Testis (tissue), 2 donors: ENCODE measurements at regions not wholly inside any gene's neighbourhood (a gene's known extent, or its start where the extent isn't known, plus 50 kb on each side); places are given as distances from the start of the nearest gene placed in this dataset.
A peak's percentile ranks its signal among the peaks of the same experiment; 100 is the strongest.
"Not testable (repeated sequence)": the region's sequence is repeated elsewhere in the genome, so short reads cannot be mapped to it uniquely, and the experiment has no call there.

ENCODE experiments used
- DNase-seq: peaks from one replicate; pipeline ENCODE4 v3.0.0-alpha.2; 2019
- H3K27ac ChIP-seq, 2 donors: fragments of 200-600 bp; sonication (generic); one replicate each; pipeline ENCODE4 v1.5.1; 2019
- H3K27me3 ChIP-seq: fragments of 200-600 bp; sonication (generic); one replicate; pipeline ENCODE4 v1.5.1; 2019
- H3K36me3 ChIP-seq: fragments of 200-600 bp; sonication (generic); one replicate; pipeline ENCODE4 v1.5.1; 2017; ENCODE audit warnings: low read depth; ENCODE audit errors: missing control alignments
- H3K4me1 ChIP-seq: fragments of 200-600 bp; sonication (generic); one replicate; pipeline ENCODE4 v1.5.1; 2019
- H3K4me3 ChIP-seq, 2 donors: fragments of 200-600 bp; sonication (generic); one replicate each; pipeline ENCODE4 v1.5.1; 2017 to 2019
- H3K9me3 ChIP-seq: fragments of 200-600 bp; sonication (generic); one replicate; pipeline ENCODE4 v1.5.1; 2017
- CTCF ChIP-seq, 3 experiments: fragments of 450-650 bp in 2 of 3; fragments of 200-600 bp in 1 of 3; sonication (generic) in 1 of 3; IDR thresholded peaks; one replicate each; pipeline ENCODE4 v1.5.1; 2016 to 2019; ENCODE audit warnings: antibody characterized with exemption in 3 of 3, mild to moderate bottlenecking in 2 of 3, moderate library complexity in 1 of 3
- POLR2A ChIP-seq: fragments of 450-650 bp; IDR thresholded peaks from one replicate; pipeline ENCODE4 v1.6.1; 2017; ENCODE audit warnings: antibody characterized with exemption, mild to moderate bottlenecking, moderate library complexity
- WGBS, 2 donors: methylation state at CpG; one replicate each; pipeline ENCODE4 v1.1.5; 2018; 5-methylcytosine and 5-hydroxymethylcytosine counted together
- intact Hi-C: fragments of 100-400 bp; cut with DNase I; formaldehyde crosslinking; loops from one replicate; pipeline ENCODE4 v1.15.1; 2023; ENCODE audit warnings: low total_unique reads

GRCh38 chr12:65740506-65740872 lies 83.8 kb upstream of the HMGA2 start:
- H3K27ac ChIP-seq: no peak overlapping the region
- intact Hi-C loops: no loop called here
- WGBS, 2 donors: 4 to 9% methylated on average over 1 of the region's 1 CpG
- H3K27me3 ChIP-seq: no peaks in the 10 kb centered on the region
- peaks cover 7% of the 10 kb centered on the region for H3K4me1 ChIP-seq
- H3K4me3 ChIP-seq: peak overlapping the region; percentile 51 to 65
- no peak for TF ChIP-seq POLR2A
- no peak for TF ChIP-seq CTCF (IDR thresholded peaks at IDR 0.05)
- no peaks in the 10 kb centered on the region for H3K36me3 ChIP-seq
- DNase-seq: no peak
- H3K9me3 ChIP-seq: no peaks in the 10 kb centered on the region

DNA sequence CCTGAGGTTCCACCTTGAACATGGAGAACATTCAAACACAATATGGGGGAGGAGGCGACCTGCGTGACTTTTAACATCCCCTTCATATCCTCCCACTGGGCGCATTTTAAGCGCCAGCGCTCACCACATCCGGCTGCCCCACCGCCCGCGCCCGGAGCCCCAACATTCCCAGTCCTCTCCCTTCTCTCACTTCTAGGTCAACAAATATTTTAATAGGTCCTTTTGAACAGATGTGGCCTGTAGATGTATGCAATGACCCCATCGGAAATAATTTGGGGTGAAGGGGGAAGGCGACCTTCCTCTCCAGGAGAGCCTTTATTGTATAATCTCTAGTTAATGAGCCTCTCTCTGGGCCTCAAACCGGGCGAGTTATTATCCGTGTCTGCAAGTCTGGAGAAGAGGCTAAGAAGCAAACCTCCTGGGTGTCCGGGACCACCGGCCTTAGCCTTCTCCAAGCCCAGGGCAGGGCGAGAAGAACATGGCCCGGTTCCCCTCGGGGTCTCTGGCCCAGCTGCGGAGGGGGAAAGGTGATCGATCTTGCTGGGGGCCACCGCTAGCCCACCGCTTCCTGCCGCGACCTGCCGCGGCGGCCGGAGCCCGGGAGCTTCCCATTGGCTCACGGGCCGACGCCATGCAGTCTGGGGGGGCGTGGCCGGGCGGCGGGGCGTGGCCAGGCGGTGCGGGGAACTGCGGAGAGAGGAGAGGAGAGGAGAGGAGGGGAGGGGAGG lies 83.2 kb upstream of the HMGA2 start:
- peak; percentile 85 for DNase-seq
- Histone ChIP-seq H3K4me1 (peaks cover 7% of the 10 kb centered on the region), H3K27ac (no peak overlapping the region), H3K36me3 (no peaks in the 10 kb centered on the region), H3K4me3 (peak overlapping the region; percentile 51 to 65), H3K27me3 (no peaks in the 10 kb centered on the region), H3K9me3 (no peaks in the 10 kb centered on the region)
- intact Hi-C loops: no loop called here
- TF ChIP-seq CTCF (IDR thresholded peaks at IDR 0.05) (no peak), POLR2A (no peak)
- WGBS, 2 donors: 10 to 28% methylated on average over 15 to 37 of the region's 42 CpGs

- peak overlapping the region; percentile 51 to 65 for H3K4me3 ChIP-seq
- H3K27me3 ChIP-seq: no peaks in the 10 kb centered on the region
- DNase-seq: no peak
- intact Hi-C loops: no loop called here
- TF ChIP-seq CTCF (IDR thresholded peaks at IDR 0.05) (no peak), POLR2A (no peak)
- no peaks in the 10 kb centered on the region for H3K9me3 ChIP-seq
- H3K27ac ChIP-seq: no peak overlapping the region
- WGBS, 2 donors: 0% methylated on average over 3 to 34 of the region's 35 CpGs
- no peaks in the 10 kb centered on the region for H3K36me3 ChIP-seq
- peaks cover 7% of the 10 kb centered on the region for H3K4me1 ChIP-seq
Observed at GRCh38 chr12:65741656-65742017, 82.6 kb upstream of the HMGA2 start.

DNA sequence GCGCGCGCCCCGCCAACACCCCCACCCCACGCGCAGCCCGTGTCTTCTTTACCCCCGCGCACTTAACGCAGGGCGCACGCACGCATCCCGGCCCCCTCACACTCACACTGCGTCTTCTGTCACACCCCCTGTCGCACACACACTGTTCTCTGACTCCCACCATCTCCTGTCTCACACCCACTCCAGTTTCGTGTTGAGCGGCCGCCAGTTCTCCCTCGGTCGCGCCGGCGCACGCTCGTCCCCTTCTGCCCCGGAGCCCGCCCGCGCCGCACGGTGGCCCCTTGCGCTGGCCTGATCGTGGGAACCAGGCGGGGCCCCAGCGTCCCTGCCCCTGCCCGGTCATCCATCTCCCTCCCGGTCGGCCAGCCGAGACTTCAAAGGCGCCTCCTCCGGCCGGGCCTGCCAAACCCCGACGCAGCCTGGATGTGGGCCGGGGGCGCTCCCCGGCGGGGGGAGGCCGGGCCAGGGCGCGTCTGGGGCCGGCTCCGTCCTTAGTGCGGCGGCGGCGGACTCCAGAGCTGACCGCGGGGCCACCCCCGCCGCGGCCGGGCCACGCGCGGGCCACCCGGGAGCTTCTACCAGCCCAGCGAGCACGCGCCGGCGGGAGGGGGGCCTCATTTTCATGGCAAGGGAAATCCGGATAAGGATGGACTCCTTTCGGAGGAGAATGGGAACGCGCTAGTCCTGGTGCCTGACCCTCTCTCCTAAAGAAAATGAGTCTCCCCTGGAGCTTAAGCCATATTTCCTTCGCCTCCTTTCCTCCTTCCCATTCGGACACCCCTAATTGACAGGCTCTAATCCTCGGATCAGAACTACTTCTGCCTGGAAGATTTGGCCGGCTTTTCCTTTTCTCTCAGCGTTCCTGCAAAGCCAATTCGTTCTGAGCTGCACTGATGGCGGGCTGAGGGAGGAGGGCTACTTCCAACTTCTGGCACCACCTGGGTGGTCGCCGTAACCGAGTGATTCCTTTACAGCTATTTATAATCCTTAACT lies 82.0 kb upstream of the HMGA2 start:
- intact Hi-C loops: no loop called here
- Histone ChIP-seq H3K36me3 (no peaks in the 10 kb centered on the region), H3K4me3 (peak overlapping the region; percentile 51 to 65), H3K27me3 (no peaks in the 10 kb centered on the region), H3K27ac (no peak overlapping the region), H3K9me3 (no peaks in the 10 kb centered on the region), H3K4me1 (peaks cover 7% of the 10 kb centered on the region)
- TF ChIP-seq POLR2A: no peak
- no peak for TF ChIP-seq CTCF (IDR thresholded peaks at IDR 0.05)
- DNase-seq: no peak
- WGBS, 2 donors: 5% methylated on average over 35 to 82 of the region's 87 CpGs

GRCh38 chr12:65744236-65744840 lies 79.9 kb upstream of the HMGA2 start:
- peak overlapping the region in 1 of 2 donors; percentile 39 for H3K4me3 ChIP-seq
- H3K27ac ChIP-seq, DNase-seq, H3K27me3 ChIP-seq, H3K36me3 ChIP-seq, intact Hi-C loops, H3K4me1 ChIP-seq, H3K9me3 ChIP-seq: not testable (repeated sequence)
- WGBS, 2 donors: 77 to 100% methylated on average over 2 to 29 of the region's 30 CpGs
